DOHH2 (cell line): ENCODE measurements at regions not wholly inside any gene's neighbourhood (a gene's known extent, or its start where the extent isn't known, plus 50 kb on each side); places are given as distances from the start of the nearest gene placed in this dataset.
"Not testable (repeated sequence)": the region's sequence is repeated elsewhere in the genome, so short reads cannot be mapped to it uniquely, and the experiment has no call there.

ENCODE experiments used
- H3F3A ChIP-seq: fragments of 200-600 bp; sonication (generic), shearing (Covaris generic); 2 replicates; pipeline ENCODE4 v1.6.0; 2016; ENCODE audit warnings: antibody characterized with exemption, mild to moderate bottlenecking; ENCODE audit not compliant: control insufficient read depth, insufficient read depth
- H3K27ac ChIP-seq: fragments of 200-600 bp; sonication (generic); 2 replicates; pipeline ENCODE4 v1.5.1; 2014; ENCODE audit warnings: low read depth, mild to moderate bottlenecking, low read length, moderate library complexity
- H3K27me3 ChIP-seq: fragments of 200-600 bp; sonication (generic); 2 replicates; pipeline ENCODE4 v1.6.1; 2014; ENCODE audit warnings: mild to moderate bottlenecking, low read length, mixed read lengths; ENCODE audit not compliant: control insufficient read depth
- H3K36me3 ChIP-seq: fragments of 200-600 bp; sonication (generic); 2 replicates; pipeline ENCODE4 v1.6.1; 2014; ENCODE audit warnings: mild to moderate bottlenecking, low read length, moderate library complexity, mixed read lengths; ENCODE audit not compliant: control insufficient read depth
- H3K4me1 ChIP-seq: fragments of 200-600 bp; sonication (generic); 2 replicates; pipeline ENCODE4 v1.6.1; 2014; ENCODE audit warnings: mild to moderate bottlenecking, low read length, mixed read lengths; ENCODE audit not compliant: control insufficient read depth
- H3K4me2 ChIP-seq: fragments of 200-600 bp; sonication (generic); 2 replicates; pipeline ENCODE4 v1.6.0; 2014; ENCODE audit warnings: mild to moderate bottlenecking, low read length, moderate library complexity
- H3K4me3 ChIP-seq: fragments of 200-600 bp; sonication (generic); 2 replicates; pipeline ENCODE4 v1.5.1; 2014; ENCODE audit warnings: mild to moderate bottlenecking, low read length, mixed read lengths
- H3K79me2 ChIP-seq: fragments of 200-600 bp; sonication (generic); 2 replicates; pipeline ENCODE4 v1.6.1; 2014; ENCODE audit warnings: mild to moderate bottlenecking, low read length, mixed read lengths; ENCODE audit not compliant: control insufficient read depth
- H3K9me2 ChIP-seq: fragments of 200-600 bp; sonication (generic); replicated peaks from 2 replicates; pipeline ENCODE4 v1.6.1; 2014; ENCODE audit warnings: mild to moderate bottlenecking, low read length, mixed read lengths; ENCODE audit not compliant: control insufficient read depth
- H3K9me3 ChIP-seq: fragments of 200-600 bp; sonication (generic); 2 replicates; pipeline ENCODE4 v1.6.1; 2014; ENCODE audit warnings: antibody characterized with exemption, low read length, mixed read lengths; ENCODE audit not compliant: control insufficient read depth, insufficient read depth
- H4K20me1 ChIP-seq: fragments of 200-600 bp; sonication (generic); 2 replicates; pipeline ENCODE4 v1.6.0; 2014; ENCODE audit warnings: low read depth, mild to moderate bottlenecking, antibody characterized with exemption, low read length, moderate library complexity; ENCODE audit not compliant: control insufficient read depth, insufficient read depth
- CTCF ChIP-seq: fragments of 200-600 bp; sonication (generic); IDR thresholded peaks from one replicate; pipeline ENCODE4 v1.5.1; 2014; ENCODE audit warnings: antibody characterized with exemption, mild to moderate bottlenecking, low read depth, low read length; ENCODE audit not compliant: poor library complexity, severe bottlenecking
- EZH2phosphoT487 ChIP-seq: fragments of 200-600 bp; sonication (generic); IDR thresholded peaks from 2 replicates; pipeline ENCODE4 v1.6.1; 2017; ENCODE audit warnings: borderline replicate concordance, mild to moderate bottlenecking, antibody characterized with exemption, low read length, moderate library complexity, mixed read lengths

- Histone ChIP-seq H3K9me3 (no peaks in the 10 kb centered on the region), H3K4me3 (no peak overlapping the region), H3K27me3 (no peaks in the 10 kb centered on the region), H3K4me2 (no peak overlapping the region), H3K36me3 (no peaks in the 10 kb centered on the region), H4K20me1 (no peaks in the 10 kb centered on the region), H3K4me1 (no peaks in the 10 kb centered on the region), H3K79me2 (no peaks in the 10 kb centered on the region), H3F3A (no peaks in the 10 kb centered on the region), H3K9me2 (no peaks in the 10 kb centered on the region), H3K27ac (no peak overlapping the region)
- TF ChIP-seq EZH2phosphoT487 (no peak), CTCF (no peak)
Measured at GRCh38 chr12:46901464-46902205, 75.8 kb upstream of the SLC38A4 start.

- H3F3A ChIP-seq, result no peaks in the 10 kb centered on the region
- no peaks in the 10 kb centered on the region for H3K27me3 ChIP-seq
- H3K79me2 ChIP-seq, result no peaks in the 10 kb centered on the region
- H3K9me2 ChIP-seq, result no peaks in the 10 kb centered on the region
- no peak overlapping the region for H3K4me3 ChIP-seq
- no peak overlapping the region for H3K27ac ChIP-seq
- no peaks in the 10 kb centered on the region for H3K36me3 ChIP-seq
- H3K9me3 ChIP-seq, result no peaks in the 10 kb centered on the region
- no peaks in the 10 kb centered on the region for H4K20me1 ChIP-seq
- no peaks in the 10 kb centered on the region for H3K4me1 ChIP-seq
- H3K4me2 ChIP-seq, result no peak overlapping the region
- TF ChIP-seq EZH2phosphoT487 (no peak), CTCF (no peak)
Measured at GRCh38 chr12:46903058-46903457, 77.3 kb upstream of the SLC38A4 start.

- no peaks in the 10 kb centered on the region for H3F3A ChIP-seq
- no peak overlapping the region for H3K4me2 ChIP-seq
- TF ChIP-seq EZH2phosphoT487 (no peak), CTCF (no peak)
- H3K9me3 ChIP-seq, result no peaks in the 10 kb centered on the region
- no peaks in the 10 kb centered on the region for H4K20me1 ChIP-seq
- no peak overlapping the region for H3K4me3 ChIP-seq
- no peaks in the 10 kb centered on the region for H3K9me2 ChIP-seq
- H3K36me3 ChIP-seq, result no peaks in the 10 kb centered on the region
- H3K27me3 ChIP-seq, result no peaks in the 10 kb centered on the region
- H3K4me1 ChIP-seq, result no peaks in the 10 kb centered on the region
- H3K27ac ChIP-seq, result no peak overlapping the region
- H3K79me2 ChIP-seq, result no peaks in the 10 kb centered on the region
Measured at GRCh38 chr12:46904406-46905238, 78.8 kb upstream of the SLC38A4 start.

DNA sequence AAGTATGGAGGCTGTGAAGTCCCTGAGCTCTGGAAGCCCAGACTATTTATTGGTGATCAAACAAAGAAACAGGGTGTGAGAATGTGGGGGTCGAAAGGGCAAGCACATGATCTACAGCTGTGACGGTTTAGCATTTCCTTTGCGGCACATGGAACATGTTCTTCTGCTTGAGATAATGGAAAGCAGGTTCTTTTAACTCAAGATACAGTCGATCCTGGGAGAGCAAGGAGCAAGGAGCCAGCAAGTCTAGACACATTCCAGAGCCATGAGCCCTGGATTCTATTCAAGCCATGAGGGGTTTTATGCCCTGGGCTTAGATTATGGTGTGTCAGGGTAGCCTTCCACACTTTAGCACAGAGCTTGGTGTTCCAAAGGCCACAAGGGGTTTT lies 79.4 kb upstream of the SLC38A4 start:
- H3K4me1 ChIP-seq, H3K27me3 ChIP-seq, H4K20me1 ChIP-seq, H3K9me2 ChIP-seq, H3K36me3 ChIP-seq, H3F3A ChIP-seq, H3K4me3 ChIP-seq, H3K27ac ChIP-seq, H3K4me2 ChIP-seq, H3K9me3 ChIP-seq, H3K79me2 ChIP-seq: not testable (repeated sequence)
